ENCODE measurements at regions not wholly inside any gene's neighbourhood (a gene's known extent, or its start where the extent isn't known, plus 50 kb on each side); places are given as distances from the start of the nearest gene placed in this dataset.
"Not testable (repeated sequence)": the region's sequence is repeated elsewhere in the genome, so short reads cannot be mapped to it uniquely, and the experiment has no call there.

GRCh38 chr10:6926971-6927370, 346.9 kb upstream of the PRKCQ start:
- DNase-seq (ENCODE audit: low spot score), result no peak

- no peak for DNase-seq (ENCODE audit: low spot score)
These were observed 345.1 kb upstream of the PRKCQ start for GRCh38 chr10:6925146-6925545.

- DNase-seq (ENCODE audit: low spot score), result peak; percentile 25
These were observed 344.1 kb upstream of the PRKCQ start for GRCh38 chr10:6924166-6924565.

- not testable (repeated sequence) for DNase-seq (ENCODE audit: low spot score)
These were observed 340.9 kb upstream of the PRKCQ start for GRCh38 chr10:6921026-6921425.

GRCh38 chr10:6920072-6921019, 340.3 kb upstream of the PRKCQ start:
- peak; percentile 60 for DNase-seq (ENCODE audit: low spot score)

GRCh38 chr10:6919077-6919476, 339.0 kb upstream of the PRKCQ start:
- DNase-seq (ENCODE audit: low spot score), result no peak

GRCh38 chr10:6918305-6918704, 338.2 kb upstream of the PRKCQ start:
- no peak for DNase-seq (ENCODE audit: low spot score)

GRCh38 chr10:6917125-6917524, 337.0 kb upstream of the PRKCQ start:
- DNase-seq (ENCODE audit: low spot score), result no peak

GRCh38 chr10:6916601-6917000, 336.5 kb upstream of the PRKCQ start:
- no peak for DNase-seq (ENCODE audit: low spot score)

- no peak for DNase-seq (ENCODE audit: low spot score)
These were observed 335.2 kb upstream of the PRKCQ start for GRCh38 chr10:6915307-6915706.

GRCh38 chr10:6912929-6913328, 332.9 kb upstream of the PRKCQ start:
- no peak for DNase-seq (ENCODE audit: low spot score)

- DNase-seq (ENCODE audit: low spot score), result no peak
These were observed 332.3 kb upstream of the PRKCQ start for GRCh38 chr10:6912424-6912823.

GRCh38 chr10:6912021-6912420, 331.9 kb upstream of the PRKCQ start:
- no peak for DNase-seq (ENCODE audit: low spot score)

GRCh38 chr10:6909905-6910560, 330.0 kb upstream of the PRKCQ start:
- no peak for DNase-seq (ENCODE audit: low spot score)

- DNase-seq (ENCODE audit: low spot score), result no peak
These were observed 327.9 kb upstream of the PRKCQ start for GRCh38 chr10:6907877-6908530.

- DNase-seq (ENCODE audit: low spot score), result no peak
These were observed 314.3 kb upstream of the PRKCQ start for GRCh38 chr10:6894405-6894804.

- no peak for DNase-seq (ENCODE audit: low spot score)
These were observed 312.8 kb upstream of the PRKCQ start for GRCh38 chr10:6892864-6893263.

- DNase-seq (ENCODE audit: low spot score), result no peak
These were observed 311.8 kb upstream of the PRKCQ start for GRCh38 chr10:6891924-6892323.

GRCh38 chr10:6889718-6890117, 309.6 kb upstream of the PRKCQ start:
- DNase-seq (ENCODE audit: low spot score), result no peak

GRCh38 chr10:6888434-6888833, 308.4 kb upstream of the PRKCQ start:
- DNase-seq (ENCODE audit: low spot score), result no peak

- DNase-seq (ENCODE audit: low spot score), result no peak
These were observed 305.2 kb upstream of the PRKCQ start for GRCh38 chr10:6885284-6885683.

GRCh38 chr10:6881987-6882386, 301.9 kb upstream of the PRKCQ start:
- DNase-seq (ENCODE audit: low spot score), result no peak

All from GM03348 (cell line).